HEK293 (cell line): ENCODE measurements at regions not wholly inside any gene's neighbourhood (a gene's known extent, or its start where the extent isn't known, plus 50 kb on each side); places are given as distances from the start of the nearest gene placed in this dataset.

Source experiments
- CTCF ChIP-seq: fragments of 450-650 bp; formaldehyde crosslinking; IDR thresholded peaks from 2 replicates; pipeline ENCODE4 v1.5.1; 2016; ENCODE audit warnings: missing biosample characterization, missing genetic modification characterization
- HOXA7 ChIP-seq: sonication (generic); formaldehyde crosslinking; IDR thresholded peaks from 2 replicates; pipeline ENCODE4 v1.8.1; 2022; ENCODE audit warnings: missing genetic modification reagents, borderline replicate concordance
- INSM2 ChIP-seq: fragments of 450-650 bp; formaldehyde crosslinking; IDR thresholded peaks from 2 replicates; pipeline ENCODE4 v1.5.1; 2016; ENCODE audit warnings: missing biosample characterization, missing genetic modification characterization
- KLF17 ChIP-seq: fragments of 450-650 bp; formaldehyde crosslinking; IDR thresholded peaks from 2 replicates; pipeline ENCODE4 v1.5.1; 2016; ENCODE audit warnings: missing biosample characterization, missing genetic modification characterization
- MZF1 ChIP-seq: fragments of 450-650 bp; formaldehyde crosslinking; IDR thresholded peaks from 2 replicates; pipeline ENCODE4 v1.5.1; 2017; ENCODE audit warnings: missing biosample characterization, missing genetic modification characterization, borderline replicate concordance
- SETDB1 ChIP-seq: IDR thresholded peaks from one replicate; pipeline ENCODE4 v1.6.1; 2017; ENCODE audit warnings: mild to moderate bottlenecking, low read length, moderate library complexity, mixed read lengths; ENCODE audit not compliant: insufficient read length
- ZBTB1 ChIP-seq: fragments of 450-650 bp; formaldehyde crosslinking; IDR thresholded peaks from 2 replicates; pipeline ENCODE4 v1.5.1; 2016; ENCODE audit warnings: missing biosample characterization, missing genetic modification characterization
- ZNF274 ChIP-seq, 2 experiments: fragments of 200-500 bp in 1 of 2; fragments of 450-650 bp in 1 of 2; sonication (Bioruptor generic) in 1 of 2; formaldehyde crosslinking in 1 of 2; IDR thresholded peaks; 2 replicates each; pipeline versions ENCODE4 v1.5.1 to v1.6.1; 2014 to 2016; ENCODE audit warnings: borderline replicate concordance in 1 of 2, inconsistent platforms in 1 of 2, low read length in 1 of 2, missing biosample characterization in 1 of 2, missing genetic modification characterization in 1 of 2
- ZNF362 ChIP-seq: fragments of 450-650 bp; formaldehyde crosslinking; IDR thresholded peaks from 2 replicates; pipeline ENCODE4 v1.5.1; 2016; ENCODE audit warnings: missing biosample characterization, missing genetic modification characterization
- ZNF366 ChIP-seq: fragments of 450-650 bp; formaldehyde crosslinking; conservative IDR thresholded peaks from 2 replicates; pipeline ENCODE4 v1.5.1; 2016; ENCODE audit warnings: missing biosample characterization, missing genetic modification characterization

GRCh38 chr7:131620673-131621609, 64.5 kb upstream of the PODXL start:
- TF ChIP-seq ZNF362 (tag by site-specific recombination) = no peak
- TF ChIP-seq CTCF (tag by site-specific recombination) = no peak
- TF ChIP-seq SETDB1 = no peak
- no peak for TF ChIP-seq ZNF366 (tag by site-specific recombination)
- TF ChIP-seq HOXA7 (CRISPR knock-in tag) = no peak
- TF ChIP-seq MZF1 (tag by site-specific recombination) = no peak
- TF ChIP-seq INSM2 (tag by site-specific recombination) = no peak
- no peak for TF ChIP-seq KLF17
- no peak for TF ChIP-seq ZBTB1 (tag by site-specific recombination)
- no peak for TF ChIP-seq ZNF274 (IDR thresholded peaks at IDR 0.05; ENCODE audit: low read length)
- no peak for TF ChIP-seq ZNF274 (tag by site-specific recombination; IDR thresholded peaks at IDR 0.05; ENCODE audit: borderline replicate concordance)
